ENCODE measurements at regions not wholly inside any gene's neighbourhood (a gene's known extent, or its start where the extent isn't known, plus 50 kb on each side); places are given as distances from the start of the nearest gene placed in this dataset.

- TF ChIP-seq CTCF (IDR thresholded peaks at IDR 0.05; ENCODE audit: low read length) (no peak), EZH2 (IDR thresholded peaks at IDR 0.05; ENCODE audit: borderline replicate concordance, low read length) (no peak)
Measured at GRCh38 chr20:62553838-62554161, 78.0 kb upstream of the GATA5 start.
